OCI-LY7 (cell line): ENCODE measurements at regions not wholly inside any gene's neighbourhood (a gene's known extent, or its start where the extent isn't known, plus 50 kb on each side); places are given as distances from the start of the nearest gene placed in this dataset.

ENCODE experiments used
- BruUV-seq: library from RNA; stranded (reverse); fragments of 400-500 nt; replicated peaks from 2 replicates; lab custom pipeline; 2021; lab: Mats Ljungman, UMichigan
- CTCF ChIA-PET: fragments of 300-600 bp; sonication (Branson Sonifier 250); formaldehyde crosslinking; loops from one replicate; lab custom pipeline; 2022; ENCODE audit warnings: antibody characterized with exemption; ENCODE audit not compliant: unreplicated experiment; lab: Charles Lee
- POLR2A ChIA-PET: fragments of 300-600 bp; sonication (Branson Sonifier 250); formaldehyde crosslinking; loops from one replicate; lab custom pipeline; 2022; ENCODE audit warnings: antibody characterized with exemption; lab: Charles Lee
- DNase-seq: peaks from one replicate; pipeline ENCODE4 v3.0.0-alpha.2; 2015; ENCODE audit warnings: low spot score
- H2AFZ ChIP-seq: fragments of 200-600 bp; sonication (generic), shearing (Covaris generic); 2 replicates; pipeline ENCODE4 v1.6.1; 2014; ENCODE audit warnings: mild to moderate bottlenecking, antibody characterized with exemption, low read length, moderate library complexity
- H3K27ac ChIP-seq: fragments of 200-600 bp; sonication (generic); 2 replicates; pipeline ENCODE4 v1.5.1; 2014; ENCODE audit warnings: mixed run types, low read depth, mild to moderate bottlenecking, moderate library complexity, low read length, inconsistent platforms; ENCODE audit not compliant: poor library complexity, severe bottlenecking
- H3K36me3 ChIP-seq: fragments of 200-600 bp; sonication (generic); 2 replicates; pipeline ENCODE4 v1.6.1; 2014; ENCODE audit warnings: mild to moderate bottlenecking, antibody characterized with exemption, low read length, moderate library complexity, mixed read lengths; ENCODE audit not compliant: insufficient read depth
- H3K4me1 ChIP-seq: fragments of 200-600 bp; sonication (generic); 2 replicates; pipeline ENCODE4 v1.5.1; 2014; ENCODE audit warnings: mild to moderate bottlenecking, low read length; ENCODE audit not compliant: insufficient read depth, poor library complexity, severe bottlenecking
- H3K4me2 ChIP-seq: fragments of 200-600 bp; sonication (generic); 2 replicates; pipeline ENCODE4 v1.6.1; 2014; ENCODE audit warnings: mild to moderate bottlenecking, low read length
- H3K4me3 ChIP-seq: fragments of 200-600 bp; sonication (generic); 2 replicates; pipeline ENCODE4 v1.5.1; 2014; ENCODE audit warnings: mild to moderate bottlenecking, low read depth, low read length; ENCODE audit not compliant: poor library complexity, severe bottlenecking
- H3K79me2 ChIP-seq: fragments of 200-600 bp; sonication (generic); 2 replicates; pipeline ENCODE4 v1.6.1; 2016; ENCODE audit warnings: low read depth, mild to moderate bottlenecking, low read length, moderate library complexity, mixed read lengths; ENCODE audit not compliant: insufficient read depth
- H3K9me2 ChIP-seq: fragments of 200-600 bp; sonication (generic); 2 replicates; pipeline ENCODE4 v1.6.1; 2016; ENCODE audit warnings: mild to moderate bottlenecking, low read length, mixed read lengths; ENCODE audit not compliant: insufficient read depth
- H3K9me3 ChIP-seq: fragments of 200-600 bp; sonication (generic); 2 replicates; pipeline ENCODE4 v1.6.1; 2014; ENCODE audit warnings: mild to moderate bottlenecking, mixed run types, low read length, mixed read lengths
- H4K20me1 ChIP-seq: fragments of 200-600 bp; sonication (generic); 2 replicates; pipeline ENCODE4 v1.6.1; 2014; ENCODE audit warnings: mild to moderate bottlenecking, antibody characterized with exemption, low read length, moderate library complexity, mixed read lengths; ENCODE audit not compliant: insufficient read depth
- EZH2phosphoT487 ChIP-seq: fragments of 200-600 bp; sonication (generic); IDR thresholded peaks from 2 replicates; pipeline ENCODE4 v1.6.1; 2018; ENCODE audit warnings: low read depth, borderline replicate concordance, mild to moderate bottlenecking, mixed run types, antibody characterized with exemption, low read length, moderate library complexity, mixed read lengths
- intact Hi-C: fragments of 100-400 bp; cut with micrococcal nuclease; formaldehyde crosslinking; loops from one replicate; pipeline ENCODE4 v1.10.0; 2022; ENCODE audit not compliant: unreplicated experiment
- TF ChIP-seq, protein P1 (sequence below): fragments of 200-600 bp; sonication (generic); conservative IDR thresholded peaks from 2 replicates; pipeline ENCODE4 v1.5.1; 2014; ENCODE audit warnings: mild to moderate bottlenecking, antibody characterized with exemption, low read length, moderate library complexity, mixed read lengths

DNA sequence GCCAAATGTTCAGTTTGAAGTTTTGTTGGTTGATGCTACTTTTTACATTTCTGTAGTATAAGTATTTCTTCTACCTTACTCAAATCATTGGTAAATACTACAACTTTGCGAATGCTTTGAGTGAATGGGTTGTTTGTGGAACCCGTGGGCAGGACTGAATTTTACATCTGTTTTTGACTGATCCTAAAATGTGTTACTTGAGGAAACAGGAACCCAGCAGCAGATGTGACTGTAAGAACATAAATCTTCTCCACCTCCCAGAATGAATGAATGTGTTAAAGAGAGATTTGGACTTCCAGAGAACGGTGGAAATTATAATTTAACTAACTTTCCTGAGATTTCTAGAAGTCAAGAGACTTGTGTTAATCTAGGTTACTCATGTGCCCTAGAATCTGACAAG is 728.5 kb upstream of the MARCKS start:
- no peak for TF ChIP-seq EZH2phosphoT487
- TF ChIP-seq, protein P1, sequence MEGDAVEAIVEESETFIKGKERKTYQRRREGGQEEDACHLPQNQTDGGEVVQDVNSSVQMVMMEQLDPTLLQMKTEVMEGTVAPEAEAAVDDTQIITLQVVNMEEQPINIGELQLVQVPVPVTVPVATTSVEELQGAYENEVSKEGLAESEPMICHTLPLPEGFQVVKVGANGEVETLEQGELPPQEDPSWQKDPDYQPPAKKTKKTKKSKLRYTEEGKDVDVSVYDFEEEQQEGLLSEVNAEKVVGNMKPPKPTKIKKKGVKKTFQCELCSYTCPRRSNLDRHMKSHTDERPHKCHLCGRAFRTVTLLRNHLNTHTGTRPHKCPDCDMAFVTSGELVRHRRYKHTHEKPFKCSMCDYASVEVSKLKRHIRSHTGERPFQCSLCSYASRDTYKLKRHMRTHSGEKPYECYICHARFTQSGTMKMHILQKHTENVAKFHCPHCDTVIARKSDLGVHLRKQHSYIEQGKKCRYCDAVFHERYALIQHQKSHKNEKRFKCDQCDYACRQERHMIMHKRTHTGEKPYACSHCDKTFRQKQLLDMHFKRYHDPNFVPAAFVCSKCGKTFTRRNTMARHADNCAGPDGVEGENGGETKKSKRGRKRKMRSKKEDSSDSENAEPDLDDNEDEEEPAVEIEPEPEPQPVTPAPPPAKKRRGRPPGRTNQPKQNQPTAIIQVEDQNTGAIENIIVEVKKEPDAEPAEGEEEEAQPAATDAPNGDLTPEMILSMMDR, result no peak
- Histone ChIP-seq H3K27ac (no peak overlapping the region), H4K20me1 (no peaks in the 10 kb centered on the region), H3K9me2 (no peaks in the 10 kb centered on the region), H3K4me1 (no peaks in the 10 kb centered on the region), H3K4me3 (no peak overlapping the region), H2AFZ (no peak overlapping the region), H3K79me2 (no peaks in the 10 kb centered on the region), H3K36me3 (no peaks in the 10 kb centered on the region), H3K4me2 (no peak overlapping the region), H3K9me3 (no peaks in the 10 kb centered on the region)
- ChIA-PET POLR2A (no interaction called here), CTCF (no interaction called here)
- BruUV-seq, result no TSS peak
- no peak for DNase-seq
- intact Hi-C loops, result no loop called here

DNA sequence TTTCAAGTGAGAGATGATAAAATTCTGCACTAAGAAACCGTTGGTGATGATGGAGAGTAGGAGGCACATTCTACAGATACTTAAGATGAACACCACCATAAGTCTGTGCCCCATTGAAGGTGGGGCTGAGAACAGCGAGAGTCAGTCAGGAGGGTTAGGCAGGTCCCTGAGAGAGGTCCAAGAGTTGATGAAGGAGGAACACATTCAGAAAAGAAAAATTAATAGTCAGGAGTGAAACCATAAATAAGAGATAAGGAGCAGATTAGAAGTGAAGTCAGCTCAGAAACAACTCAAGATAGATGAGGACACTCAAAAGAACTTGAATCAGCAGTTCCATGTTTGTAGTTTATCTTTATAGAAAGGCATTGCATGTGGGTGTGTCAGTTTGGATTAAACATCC is 727.2 kb upstream of the MARCKS start:
- Histone ChIP-seq H3K9me3 (no peaks in the 10 kb centered on the region), H3K9me2 (no peaks in the 10 kb centered on the region), H3K36me3 (no peaks in the 10 kb centered on the region), H3K27ac (no peak overlapping the region), H3K4me3 (no peak overlapping the region), H3K79me2 (no peaks in the 10 kb centered on the region), H4K20me1 (no peaks in the 10 kb centered on the region), H2AFZ (no peak overlapping the region), H3K4me2 (no peak overlapping the region), H3K4me1 (no peaks in the 10 kb centered on the region)
- no TSS peak for BruUV-seq
- CTCF ChIA-PET, result no interaction called here
- DNase-seq, result no peak
- intact Hi-C loops, result no loop called here
- TF ChIP-seq, protein P1, result no peak
- no peak for TF ChIP-seq EZH2phosphoT487
- POLR2A ChIA-PET, result interaction anchor here (0.7 kb wide), 2 partner anchors 368 to 658 kb away, joined by 3 to 4 read pairs; no protein-coding TSS in a partner anchor

DNA sequence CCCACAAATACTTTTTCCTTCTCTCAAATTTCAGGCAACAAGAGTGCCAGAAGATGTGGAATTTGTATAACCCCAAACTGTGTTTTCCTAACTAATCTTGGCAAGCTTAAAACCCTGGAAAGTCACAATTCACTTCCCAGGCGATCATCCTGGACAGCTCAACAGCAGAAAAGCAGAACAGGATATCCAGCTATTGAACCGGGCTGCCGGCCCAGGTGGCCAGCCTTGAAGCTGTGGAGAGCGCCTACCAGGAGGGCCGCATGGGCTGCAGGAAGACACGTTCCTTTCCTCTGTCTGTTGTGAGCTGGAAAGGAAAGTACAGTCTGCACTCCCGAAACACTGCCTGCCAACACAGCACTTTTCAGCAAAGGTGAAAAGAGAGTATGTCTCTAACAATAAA is 719.7 kb upstream of the MARCKS start:
- H4K20me1 ChIP-seq, result no peaks in the 10 kb centered on the region
- ChIA-PET CTCF (no interaction called here), POLR2A (no interaction called here)
- no peaks in the 10 kb centered on the region for H3K79me2 ChIP-seq
- H3K4me2 ChIP-seq, result no peak overlapping the region
- H3K4me1 ChIP-seq, result no peaks in the 10 kb centered on the region
- H3K27ac ChIP-seq, result no peak overlapping the region
- TF ChIP-seq, protein P1, result no peak
- no peak for TF ChIP-seq EZH2phosphoT487
- H2AFZ ChIP-seq, result no peak overlapping the region
- H3K36me3 ChIP-seq, result no peaks in the 10 kb centered on the region
- no TSS peak for BruUV-seq
- no peak overlapping the region for H3K4me3 ChIP-seq
- intact Hi-C loops, result no loop called here
- H3K9me3 ChIP-seq, result no peaks in the 10 kb centered on the region
- DNase-seq, result no peak
- no peaks in the 10 kb centered on the region for H3K9me2 ChIP-seq
